SK-N-SH (cell line): ENCODE measurements at regions not wholly inside any gene's neighbourhood (a gene's known extent, or its start where the extent isn't known, plus 50 kb on each side); places are given as distances from the start of the nearest gene placed in this dataset.

ENCODE experiments used
- CTCF ChIA-PET: fragments of 300-600, 350-600 bp; formaldehyde crosslinking; extraction: SDS; loops from one replicate; lab custom pipeline; 2021; lab: Yijun Ruan, JAX
- POLR2A ChIA-PET: fragments of 350-600 bp; sonication (Branson Sonifier 250); formaldehyde crosslinking; extraction: SDS; loops from one replicate; lab custom pipeline; 2020; ENCODE audit warnings: antibody characterized with exemption, inconsistent platforms; lab: Yijun Ruan, JAX
- DNase-seq: peaks from one replicate; pipeline ENCODE4 v3.0.0; 2012
- H2AFZ ChIP-seq: fragments of 200-600 bp; sonication (generic); 2 replicates; pipeline ENCODE4 v1.8.1; 2016; ENCODE audit warnings: antibody characterized with exemption, mild to moderate bottlenecking, low read depth
- H3F3A ChIP-seq: fragments of 200-600 bp; sonication (generic); replicated peaks from 2 replicates; pipeline ENCODE3; 2016; ENCODE audit warnings: antibody characterized with exemption, mild to moderate bottlenecking; ENCODE audit not compliant: insufficient read depth
- H3K27ac ChIP-seq, 2 experiments: fragments of 200-500 bp in 1 of 2; fragments of 200-600 bp in 1 of 2; sonication (Bioruptor generic) in 1 of 2; sonication (generic), shearing (Covaris generic) in 1 of 2; 2 replicates each; pipeline versions ENCODE4 v1.5.1 to v1.6.1; 2014 to 2016; ENCODE audit warnings: low read depth in 2 of 2, inconsistent platforms in 1 of 2, low read length in 1 of 2, mild to moderate bottlenecking in 1 of 2, mixed read lengths in 1 of 2
- H3K27me3 ChIP-seq: fragments of 200-600 bp; sonication (generic), shearing (Covaris generic); 2 replicates; pipeline ENCODE4 v1.6.1; 2016; ENCODE audit warnings: mixed run types; ENCODE audit not compliant: insufficient read depth
- H3K36me3 ChIP-seq, 2 experiments: fragments of 200-500 bp in 1 of 2; fragments of 200-600 bp in 1 of 2; sonication (Bioruptor generic) in 1 of 2; sonication (generic) in 1 of 2; replicated peaks in 1 of 2; 2 replicates each; pipeline versions ENCODE3 to v1.5.1; 2014 to 2016; ENCODE audit warnings: low read length in 1 of 2, mild to moderate bottlenecking in 1 of 2; ENCODE audit not compliant: insufficient read depth in 2 of 2, control insufficient read depth in 1 of 2
- H3K4me1 ChIP-seq, 2 experiments: fragments of 200-500 bp in 1 of 2; fragments of 200-600 bp in 1 of 2; sonication (Bioruptor generic) in 1 of 2; sonication (generic), shearing (Covaris generic) in 1 of 2; 2 replicates each; pipeline versions ENCODE4 v1.5.1 to v1.6.1; 2014 to 2016; ENCODE audit warnings: low read depth in 1 of 2, low read length in 1 of 2, mixed run types in 1 of 2; ENCODE audit not compliant: insufficient read depth in 2 of 2, control insufficient read depth in 1 of 2
- H3K4me2 ChIP-seq: fragments of 200-600 bp; sonication (generic), shearing (Covaris generic); 2 replicates; pipeline ENCODE4 v1.6.1; 2017; ENCODE audit warnings: mixed run types
- H3K4me3 ChIP-seq, 2 experiments: fragments of 200-500 bp in 1 of 2; fragments of 200-600 bp in 1 of 2; sonication (Bioruptor generic) in 1 of 2; sonication (generic), shearing (Covaris generic) in 1 of 2; 2 replicates each; pipeline versions ENCODE4 v1.5.1 to v1.8.1; 2014 to 2016; ENCODE audit warnings: low read depth in 2 of 2, inconsistent platforms in 1 of 2, low read length in 1 of 2, mild to moderate bottlenecking in 1 of 2, mixed read lengths in 1 of 2, moderate library complexity in 1 of 2
- H3K79me2 ChIP-seq: fragments of 200-600 bp; sonication (generic); 2 replicates; pipeline ENCODE4 v1.8.1; 2017; ENCODE audit warnings: mild to moderate bottlenecking; ENCODE audit not compliant: insufficient read depth
- H3K9ac ChIP-seq: fragments of 200-600 bp; sonication (generic); 2 replicates; pipeline ENCODE4 v1.6.1; 2017; ENCODE audit warnings: mixed run types
- H3K9me2 ChIP-seq: fragments of 200-600 bp; sonication (generic); 2 replicates; pipeline ENCODE4 v1.6.1; 2017; ENCODE audit warnings: mixed run types
- H3K9me3 ChIP-seq: fragments of 200-600 bp; sonication (generic); 2 replicates; pipeline ENCODE4 v1.6.1; 2017; ENCODE audit warnings: mixed run types, mild to moderate bottlenecking, moderate library complexity
- H4K20me1 ChIP-seq: fragments of 200-600 bp; sonication (generic); 2 replicates; pipeline ENCODE4 v1.6.1; 2017; ENCODE audit warnings: mild to moderate bottlenecking, mixed run types; ENCODE audit not compliant: insufficient read depth
- CHD2 ChIP-seq: fragments of 150-350 bp; IDR thresholded peaks from 2 replicates; pipeline ENCODE4 v1.6.1; 2018; ENCODE audit warnings: low read length; ENCODE audit not compliant: partially characterized antibody
- CTCF ChIP-seq: fragments of 200-600 bp; sonication (generic); IDR thresholded peaks from 2 replicates; pipeline ENCODE4 v1.6.1; 2017; ENCODE audit warnings: antibody characterized with exemption, mild to moderate bottlenecking, moderate library complexity
- ELF1 ChIP-seq: IDR thresholded peaks from 2 replicates; pipeline ENCODE4 v1.4.0; 2012
- FOSL2 ChIP-seq: IDR thresholded peaks from 2 replicates; pipeline ENCODE4 v1.4.0; 2012; ENCODE audit warnings: low read depth, mild to moderate bottlenecking, moderate library complexity, borderline replicate concordance
- FOXM1 ChIP-seq: IDR thresholded peaks from 2 replicates; pipeline ENCODE4 v1.4.0; 2012; ENCODE audit warnings: low read depth, mild to moderate bottlenecking
- GABPA ChIP-seq: IDR thresholded peaks from 2 replicates; pipeline ENCODE4 v1.4.0; 2012; ENCODE audit warnings: low read depth, mild to moderate bottlenecking
- GATA2 ChIP-seq: sonication (generic); formaldehyde crosslinking; IDR thresholded peaks from 2 replicates; pipeline ENCODE4 v1.5.0; 2020; ENCODE audit warnings: mild to moderate bottlenecking, missing genetic modification reagents
- IRF3 ChIP-seq: fragments of 150-350 bp; IDR thresholded peaks from 2 replicates; pipeline ENCODE4 v1.6.1; 2016; ENCODE audit warnings: mild to moderate bottlenecking, low read depth, low read length
- JUND ChIP-seq: IDR thresholded peaks from 2 replicates; pipeline ENCODE4 v1.4.0; 2012
- MXI1 ChIP-seq: IDR thresholded peaks from 2 replicates; pipeline ENCODE4 v1.6.1; 2012; ENCODE audit warnings: mild to moderate bottlenecking, low read depth, low read length, improper control_type of control experiment
- NFIC ChIP-seq: IDR thresholded peaks from 2 replicates; pipeline ENCODE4 v1.4.0; 2012; ENCODE audit warnings: borderline replicate concordance
- NRF1 ChIP-seq: IDR thresholded peaks from 2 replicates; pipeline ENCODE4 v1.6.1; 2012; ENCODE audit warnings: low read depth, mild to moderate bottlenecking, low read length
- POLR2AphosphoS5 ChIP-seq: IDR thresholded peaks from 2 replicates; pipeline ENCODE4 v1.6.1; 2012; ENCODE audit warnings: low read depth, low read length
- RAD21 ChIP-seq: IDR thresholded peaks from 2 replicates; pipeline ENCODE4 v1.6.1; 2012; ENCODE audit warnings: mild to moderate bottlenecking, low read length
- SIN3A ChIP-seq: IDR thresholded peaks from 2 replicates; pipeline ENCODE4 v1.6.1; 2012; ENCODE audit warnings: low read depth, mild to moderate bottlenecking, low read length, moderate library complexity, borderline replicate concordance
- SMC3 ChIP-seq: IDR thresholded peaks from 2 replicates; pipeline ENCODE4 v1.6.1; 2012; ENCODE audit warnings: low read depth, low read length, improper control_type of control experiment
- TAF1 ChIP-seq: IDR thresholded peaks from 2 replicates; pipeline ENCODE4 v1.6.1; 2012; ENCODE audit warnings: low read depth, mild to moderate bottlenecking, low read length, moderate library complexity, borderline replicate concordance
- YY1 ChIP-seq: IDR thresholded peaks from 2 replicates; pipeline ENCODE4 v1.4.0; 2012; ENCODE audit warnings: low read depth, mild to moderate bottlenecking
- WGBS: methylation state at CpG from one replicate; pipeline ENCODE4 v1.1.6; 2017; ENCODE audit warnings: low lambda C conversion rate; 5-methylcytosine and 5-hydroxymethylcytosine counted together
- TF ChIP-seq, protein P1 (sequence below): IDR thresholded peaks from 2 replicates; pipeline ENCODE4 v1.6.1; 2012; ENCODE audit warnings: mild to moderate bottlenecking, low read depth, low read length, moderate library complexity
- TF ChIP-seq, protein P2 (sequence below): fragments of 150-350 bp; IDR thresholded peaks from 2 replicates; pipeline ENCODE4 v1.6.1; 2017; ENCODE audit warnings: antibody characterized with exemption, low read length, low read depth, borderline replicate concordance

- H4K20me1 ChIP-seq: no peaks in the 10 kb centered on the region
- H3K4me2 ChIP-seq: no peak overlapping the region
- H3K9ac ChIP-seq: no peak overlapping the region
- no peaks in the 10 kb centered on the region for H3K4me1 ChIP-seq
- TF ChIP-seq NRF1 (no peak), JUND (no peak), TAF1 (no peak), FOSL2 (no peak), IRF3 (no peak), CTCF (no peak), MXI1 (no peak), GATA2 (CRISPR knock-in tag) (no peak), ELF1 (no peak), FOXM1 (no peak), RAD21 (no peak)
- H3K9me3 ChIP-seq: 0 out of 2 replicates have a peak, but pooled peaks cover 6% of the 10 kb centered on the region
- no peaks in the 10 kb centered on the region for H3K9me2 ChIP-seq
- no peaks in the 10 kb centered on the region for H3K36me3 ChIP-seq
- H3K79me2 ChIP-seq: no peaks in the 10 kb centered on the region
- no peaks in the 10 kb centered on the region for H3K27me3 ChIP-seq
- H2AFZ ChIP-seq: no peak overlapping the region
- H3K27ac ChIP-seq: no peak overlapping the region
- CTCF ChIA-PET: no interaction called here
- POLR2A ChIA-PET: no interaction called here
- WGBS: 15% methylated on average over 2 of the region's 2 CpGs
- no peaks in the 10 kb centered on the region for H3F3A ChIP-seq
- no peak for DNase-seq
- H3K4me3 ChIP-seq: no peak overlapping the region
Observed at GRCh38 chr5:164975986-164976385, 1470.6 kb downstream of the MAT2B start.

GRCh38 chr5:164980480-164980879 lies 1475.1 kb downstream of the MAT2B start:
- 0 out of 2 replicates have a peak, but pooled peaks cover 6% of the 10 kb centered on the region for H3K9me3 ChIP-seq
- no peaks in the 10 kb centered on the region for H3K9me2 ChIP-seq
- H3K27ac ChIP-seq: no peak overlapping the region
- no peaks in the 10 kb centered on the region for H3K79me2 ChIP-seq
- no peak overlapping the region for H3K9ac ChIP-seq
- CTCF ChIA-PET: no interaction called here
- no peaks in the 10 kb centered on the region for H3K27me3 ChIP-seq
- WGBS: 24% methylated on average over 2 of the region's 2 CpGs
- H3K4me2 ChIP-seq: no peak overlapping the region
- H3K4me1 ChIP-seq: no peaks in the 10 kb centered on the region
- no peak overlapping the region for H3K4me3 ChIP-seq
- TF ChIP-seq, protein P1, sequence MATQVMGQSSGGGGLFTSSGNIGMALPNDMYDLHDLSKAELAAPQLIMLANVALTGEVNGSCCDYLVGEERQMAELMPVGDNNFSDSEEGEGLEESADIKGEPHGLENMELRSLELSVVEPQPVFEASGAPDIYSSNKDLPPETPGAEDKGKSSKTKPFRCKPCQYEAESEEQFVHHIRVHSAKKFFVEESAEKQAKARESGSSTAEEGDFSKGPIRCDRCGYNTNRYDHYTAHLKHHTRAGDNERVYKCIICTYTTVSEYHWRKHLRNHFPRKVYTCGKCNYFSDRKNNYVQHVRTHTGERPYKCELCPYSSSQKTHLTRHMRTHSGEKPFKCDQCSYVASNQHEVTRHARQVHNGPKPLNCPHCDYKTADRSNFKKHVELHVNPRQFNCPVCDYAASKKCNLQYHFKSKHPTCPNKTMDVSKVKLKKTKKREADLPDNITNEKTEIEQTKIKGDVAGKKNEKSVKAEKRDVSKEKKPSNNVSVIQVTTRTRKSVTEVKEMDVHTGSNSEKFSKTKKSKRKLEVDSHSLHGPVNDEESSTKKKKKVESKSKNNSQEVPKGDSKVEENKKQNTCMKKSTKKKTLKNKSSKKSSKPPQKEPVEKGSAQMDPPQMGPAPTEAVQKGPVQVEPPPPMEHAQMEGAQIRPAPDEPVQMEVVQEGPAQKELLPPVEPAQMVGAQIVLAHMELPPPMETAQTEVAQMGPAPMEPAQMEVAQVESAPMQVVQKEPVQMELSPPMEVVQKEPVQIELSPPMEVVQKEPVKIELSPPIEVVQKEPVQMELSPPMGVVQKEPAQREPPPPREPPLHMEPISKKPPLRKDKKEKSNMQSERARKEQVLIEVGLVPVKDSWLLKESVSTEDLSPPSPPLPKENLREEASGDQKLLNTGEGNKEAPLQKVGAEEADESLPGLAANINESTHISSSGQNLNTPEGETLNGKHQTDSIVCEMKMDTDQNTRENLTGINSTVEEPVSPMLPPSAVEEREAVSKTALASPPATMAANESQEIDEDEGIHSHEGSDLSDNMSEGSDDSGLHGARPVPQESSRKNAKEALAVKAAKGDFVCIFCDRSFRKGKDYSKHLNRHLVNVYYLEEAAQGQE: no peak
- no peak for TF ChIP-seq POLR2AphosphoS5
- TF ChIP-seq CHD2: no peak
- no peak for TF ChIP-seq SIN3A
- TF ChIP-seq YY1: no peak
- TF ChIP-seq, protein P2, sequence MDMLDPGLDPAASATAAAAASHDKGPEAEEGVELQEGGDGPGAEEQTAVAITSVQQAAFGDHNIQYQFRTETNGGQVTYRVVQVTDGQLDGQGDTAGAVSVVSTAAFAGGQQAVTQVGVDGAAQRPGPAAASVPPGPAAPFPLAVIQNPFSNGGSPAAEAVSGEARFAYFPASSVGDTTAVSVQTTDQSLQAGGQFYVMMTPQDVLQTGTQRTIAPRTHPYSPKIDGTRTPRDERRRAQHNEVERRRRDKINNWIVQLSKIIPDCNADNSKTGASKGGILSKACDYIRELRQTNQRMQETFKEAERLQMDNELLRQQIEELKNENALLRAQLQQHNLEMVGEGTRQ: no peak
- TF ChIP-seq GATA2 (CRISPR knock-in tag): no peak
- TF ChIP-seq FOSL2: no peak
- TF ChIP-seq NFIC: no peak
- TF ChIP-seq RAD21: no peak
- no peak for TF ChIP-seq JUND
- no peak for TF ChIP-seq GABPA
- no peak for TF ChIP-seq SMC3
- no peak for DNase-seq
- no peaks in the 10 kb centered on the region for H3F3A ChIP-seq
- no peaks in the 10 kb centered on the region for H4K20me1 ChIP-seq
- POLR2A ChIA-PET: no interaction called here
- H3K36me3 ChIP-seq: no peaks in the 10 kb centered on the region
- H2AFZ ChIP-seq: no peak overlapping the region
